ENCODE measurements at regions not wholly inside any gene's neighbourhood (a gene's known extent, or its start where the extent isn't known, plus 50 kb on each side); places are given as distances from the start of the nearest gene placed in this dataset.

- TF ChIP-seq FOSL1 (CRISPR knock-in tag; IDR thresholded peaks at IDR 0.05; ENCODE audit: borderline replicate concordance) (no peak), ZNF24 (IDR thresholded peaks at IDR 0.05) (no peak), RFX1 (IDR thresholded peaks at IDR 0.05) (no peak)
- TF ChIP-seq, protein P1, sequence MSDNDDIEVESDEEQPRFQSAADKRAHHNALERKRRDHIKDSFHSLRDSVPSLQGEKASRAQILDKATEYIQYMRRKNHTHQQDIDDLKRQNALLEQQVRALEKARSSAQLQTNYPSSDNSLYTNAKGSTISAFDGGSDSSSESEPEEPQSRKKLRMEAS (IDR thresholded peaks at IDR 0.05) = no peak
These were observed 307.5 kb upstream of the SHH start for GRCh38 chr7:156119771-156120170.

Measured in HepG2 (cell line).